ENCODE measurements at regions not wholly inside any gene's neighbourhood (a gene's known extent, or its start where the extent isn't known, plus 50 kb on each side); places are given as distances from the start of the nearest gene placed in this dataset.

DNA sequence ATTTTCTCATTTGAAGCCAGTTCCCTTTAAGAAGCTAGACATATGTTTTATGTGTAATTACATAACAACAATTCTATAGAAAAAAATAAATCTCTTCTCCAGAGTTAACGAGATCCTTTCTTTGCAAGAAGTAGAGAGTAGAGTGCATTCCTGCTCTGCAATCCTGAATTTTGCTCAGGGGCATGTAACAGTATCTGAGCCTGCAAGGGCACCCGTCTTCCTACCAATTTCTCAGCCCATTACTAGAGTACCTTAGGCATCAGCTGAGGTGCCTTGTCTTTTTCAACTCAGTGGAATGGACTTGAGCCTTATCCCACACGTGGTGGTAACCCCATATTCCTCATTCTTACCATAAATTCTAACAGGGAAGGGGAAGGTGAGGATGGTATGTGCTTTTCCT lies 205.9 kb downstream of the IKZF2 start:
- H3K27me3 Mint-ChIP-seq (ENCODE audit: low read depth): no peaks in the 10 kb centered on the region
- no peak for DNase-seq (ENCODE audit: low spot score in 2 of 2, unreplicated experiment in 2 of 2)

DNA sequence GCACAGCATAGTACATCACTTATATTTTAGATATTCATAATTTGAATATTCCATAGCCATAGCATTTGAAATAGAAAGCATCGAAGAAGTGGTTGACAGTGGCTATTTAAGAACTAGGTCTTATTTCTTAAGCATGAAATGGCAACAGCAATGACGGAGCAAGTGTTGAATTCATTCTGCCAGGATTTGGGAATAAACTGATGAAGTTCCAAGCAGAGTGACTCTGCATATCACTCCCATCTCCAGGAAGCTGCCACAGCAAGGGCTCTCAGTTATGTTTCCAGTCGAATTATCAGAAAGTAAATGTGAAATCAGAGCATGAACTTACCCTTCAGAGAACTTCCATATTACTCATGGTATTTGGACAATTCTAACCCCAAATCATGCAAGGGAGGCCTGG lies 208.1 kb downstream of the IKZF2 start:
- H3K4me1 Mint-ChIP-seq: peaks cover 50% of the 10 kb centered on the region
- no peaks in the 10 kb centered on the region for H3K36me3 Mint-ChIP-seq
- no peak overlapping the region for H3K27ac Mint-ChIP-seq
- TF ChIP-seq, protein P1, sequence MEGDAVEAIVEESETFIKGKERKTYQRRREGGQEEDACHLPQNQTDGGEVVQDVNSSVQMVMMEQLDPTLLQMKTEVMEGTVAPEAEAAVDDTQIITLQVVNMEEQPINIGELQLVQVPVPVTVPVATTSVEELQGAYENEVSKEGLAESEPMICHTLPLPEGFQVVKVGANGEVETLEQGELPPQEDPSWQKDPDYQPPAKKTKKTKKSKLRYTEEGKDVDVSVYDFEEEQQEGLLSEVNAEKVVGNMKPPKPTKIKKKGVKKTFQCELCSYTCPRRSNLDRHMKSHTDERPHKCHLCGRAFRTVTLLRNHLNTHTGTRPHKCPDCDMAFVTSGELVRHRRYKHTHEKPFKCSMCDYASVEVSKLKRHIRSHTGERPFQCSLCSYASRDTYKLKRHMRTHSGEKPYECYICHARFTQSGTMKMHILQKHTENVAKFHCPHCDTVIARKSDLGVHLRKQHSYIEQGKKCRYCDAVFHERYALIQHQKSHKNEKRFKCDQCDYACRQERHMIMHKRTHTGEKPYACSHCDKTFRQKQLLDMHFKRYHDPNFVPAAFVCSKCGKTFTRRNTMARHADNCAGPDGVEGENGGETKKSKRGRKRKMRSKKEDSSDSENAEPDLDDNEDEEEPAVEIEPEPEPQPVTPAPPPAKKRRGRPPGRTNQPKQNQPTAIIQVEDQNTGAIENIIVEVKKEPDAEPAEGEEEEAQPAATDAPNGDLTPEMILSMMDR (IDR thresholded peaks at IDR 0.05; ENCODE audit: unreplicated experiment): no peak
- no peak for DNase-seq (ENCODE audit: low spot score in 2 of 2, unreplicated experiment in 2 of 2)
- H3K9me3 Mint-ChIP-seq: no peaks in the 10 kb centered on the region
- H3K27me3 Mint-ChIP-seq (ENCODE audit: low read depth): no peaks in the 10 kb centered on the region
- H3K4me3 Mint-ChIP-seq: no peak overlapping the region

More for the DNA sequence above, 205.9 kb downstream of the IKZF2 start:
- Mint-ChIP-seq H3K4me1 (peaks cover 36% of the 10 kb centered on the region), H3K9me3 (no peaks in the 10 kb centered on the region), H3K36me3 (no peaks in the 10 kb centered on the region), H3K27ac (peak overlapping the region; percentile 69), H3K4me3 (no peak overlapping the region)
- TF ChIP-seq, protein P1 (IDR thresholded peaks at IDR 0.05; ENCODE audit: unreplicated experiment): no peak

GRCh38 chr2:212941361-212941760 lies 210.1 kb downstream of the IKZF2 start:
- Mint-ChIP-seq H3K27ac (peak overlapping the region; percentile 78), H3K27me3 (ENCODE audit: low read depth) (no peaks in the 10 kb centered on the region), H3K4me3 (no peak overlapping the region), H3K4me1 (peaks cover 50% of the 10 kb centered on the region), H3K9me3 (no peaks in the 10 kb centered on the region), H3K36me3 (no peaks in the 10 kb centered on the region)
- TF ChIP-seq, protein P1 (IDR thresholded peaks at IDR 0.05; ENCODE audit: unreplicated experiment): no peak
- DNase-seq (ENCODE audit: low spot score in 2 of 2, unreplicated experiment in 2 of 2): no peak

GRCh38 chr2:212940816-212941215 lies 210.6 kb downstream of the IKZF2 start:
- TF ChIP-seq, protein P1 (IDR thresholded peaks at IDR 0.05; ENCODE audit: unreplicated experiment): no peak

DNA sequence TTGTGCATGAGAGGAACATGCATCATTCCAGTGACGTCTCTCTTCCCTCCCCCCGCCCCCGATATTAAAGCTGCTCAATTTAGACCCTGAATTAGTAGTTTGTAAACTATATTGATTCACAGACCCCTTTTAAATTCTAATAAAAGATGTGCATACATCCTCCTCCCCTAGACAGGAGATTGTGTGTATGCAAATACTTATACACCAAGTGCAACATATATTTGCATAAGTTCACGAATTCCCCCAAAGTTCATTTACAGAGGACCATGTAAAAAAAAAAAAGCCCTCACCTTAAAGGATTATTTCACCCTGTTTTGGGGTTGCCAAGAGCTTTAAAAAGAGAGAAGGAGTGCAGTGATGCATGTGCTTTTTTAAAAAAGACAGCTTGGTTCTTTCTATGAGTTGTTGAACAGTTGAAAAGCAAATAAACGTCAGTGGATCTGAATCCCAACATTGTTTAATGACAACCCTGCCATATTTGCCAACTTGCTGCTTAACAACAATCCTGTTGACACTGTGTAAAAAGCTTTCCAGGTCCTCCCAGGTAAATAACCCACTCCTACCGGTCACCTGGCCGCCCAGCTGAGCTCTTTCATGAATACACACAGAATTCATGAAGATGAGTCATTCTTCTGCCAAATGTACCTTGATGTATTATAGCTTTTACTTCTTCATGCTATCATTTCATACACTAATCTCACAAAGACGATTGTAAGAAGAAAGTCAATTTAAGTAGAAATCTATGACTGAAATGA lies 211.5 kb downstream of the IKZF2 start:
- Mint-ChIP-seq H3K27ac (peak overlapping the region; percentile 78), H3K36me3 (no peaks in the 10 kb centered on the region), H3K27me3 (ENCODE audit: low read depth) (no peaks in the 10 kb centered on the region), H3K9me3 (no peaks in the 10 kb centered on the region), H3K4me3 (no peak overlapping the region), H3K4me1 (peaks cover 37% of the 10 kb centered on the region)
- no peak for DNase-seq (ENCODE audit: low spot score in 2 of 2, unreplicated experiment in 2 of 2)
- TF ChIP-seq, protein P1 (IDR thresholded peaks at IDR 0.05; ENCODE audit: unreplicated experiment): no peak

More at GRCh38 chr2:212940816-212941215, 210.6 kb downstream of the IKZF2 start:
- Mint-ChIP-seq H3K4me3 (no peak overlapping the region), H3K27me3 (ENCODE audit: low read depth) (no peaks in the 10 kb centered on the region), H3K4me1 (peaks cover 46% of the 10 kb centered on the region), H3K9me3 (no peaks in the 10 kb centered on the region), H3K36me3 (no peaks in the 10 kb centered on the region), H3K27ac (peak overlapping the region; percentile 78)
- peak in 1 of 2 experiments; percentile 40 for DNase-seq (ENCODE audit: low spot score in 2 of 2, unreplicated experiment in 2 of 2)
